Tibial artery (tissue), 4 donors: ENCODE measurements at regions not wholly inside any gene's neighbourhood (a gene's known extent, or its start where the extent isn't known, plus 50 kb on each side); places are given as distances from the start of the nearest gene placed in this dataset.
"Not testable (repeated sequence)": the region's sequence is repeated elsewhere in the genome, so short reads cannot be mapped to it uniquely, and the experiment has no call there.

Experiments used
- DNase-seq, 2 donors: peaks; one replicate each; pipeline ENCODE4 v3.0.0-alpha.2; 2019
- H3K27ac ChIP-seq, 2 donors: fragments of 200-600 bp; sonication (generic) in 1 of 2; 1 replicate in 1 of 2; 2 replicates in 1 of 2; pipeline ENCODE4 v1.5.1; 2018 to 2019; ENCODE audit warnings: mild to moderate bottlenecking in 1 of 2
- H3K27me3 ChIP-seq, 2 donors: fragments of 200-600 bp; sonication (generic) in 1 of 2; one replicate each; pipeline versions ENCODE4 v1.5.1 to v1.6.0; 2016 to 2019
- H3K36me3 ChIP-seq, 3 donors: fragments of 200-600 bp; sonication (generic) in 2 of 3; one replicate each; pipeline ENCODE4 v1.5.1; 2016 to 2019; ENCODE audit warnings: mild to moderate bottlenecking in 2 of 3
- H3K4me1 ChIP-seq, 4 donors: fragments of 200-600 bp; sonication (generic) in 2 of 4; 1 replicate in 3 of 4; 2 replicates in 1 of 4; pipeline ENCODE4 v1.5.1; 2016 to 2019
- H3K4me3 ChIP-seq, 2 donors: fragments of 200-600 bp; sonication (generic) in 1 of 2; 1 replicate in 1 of 2; 2 replicates in 1 of 2; pipeline ENCODE4 v1.5.1; 2018 to 2019; ENCODE audit warnings: mild to moderate bottlenecking in 2 of 2
- H3K9me3 ChIP-seq, 3 donors: fragments of 200-600 bp; sonication (generic) in 1 of 3; one replicate each; pipeline ENCODE4 v1.5.1; 2016 to 2019
- CTCF ChIP-seq, 2 experiments: fragments of 200-600 bp in 1 of 2; fragments of 450-650 bp in 1 of 2; IDR thresholded peaks; one replicate each; pipeline ENCODE4 v1.5.1; 2017 to 2019; ENCODE audit warnings: antibody characterized with exemption in 2 of 2, mild to moderate bottlenecking in 1 of 2, moderate library complexity in 1 of 2
- intact Hi-C: fragments of 100-400 bp; cut with DNase I; formaldehyde crosslinking; loops from one replicate; pipeline ENCODE4 v1.15.0; 2023; ENCODE audit warnings: low total_unique reads

GRCh38 chr5:90050103-90050502, 359.5 kb downstream of the CETN3 start:
- Histone ChIP-seq H3K36me3 (no peaks in the 10 kb centered on the region), H3K27ac (peak overlapping the region in 1 of 2 donors; percentile 13), H3K27me3 (no peaks in the 10 kb centered on the region), H3K9me3 (peaks cover 0 to under 1% (median 0%) of the 10 kb centered on the region in 3 donors), H3K4me3 (no peak overlapping the region), H3K4me1 (peaks cover 0 to 51% (median 8%) of the 10 kb centered on the region in 4 donors)
- no peak for DNase-seq
- intact Hi-C loops, result no loop called here
- no peak for TF ChIP-seq CTCF (IDR thresholded peaks at IDR 0.05)

- intact Hi-C loops, result no loop called here
Observed at GRCh38 chr5:90047113-90047512, 362.4 kb downstream of the CETN3 start.

GRCh38 chr5:90040082-90040481, 369.5 kb downstream of the CETN3 start:
- DNase-seq, intact Hi-C loops, H3K36me3 ChIP-seq, H3K4me1 ChIP-seq, H3K9me3 ChIP-seq, H3K4me3 ChIP-seq, H3K27ac ChIP-seq, H3K27me3 ChIP-seq: not testable (repeated sequence)

More at GRCh38 chr5:90047113-90047512, 362.4 kb downstream of the CETN3 start:
- no peaks in the 10 kb centered on the region for H3K27me3 ChIP-seq
- no peaks in the 10 kb centered on the region for H3K36me3 ChIP-seq
- H3K4me3 ChIP-seq, result no peak overlapping the region
- peaks cover 0 to 4% (median 0%) of the 10 kb centered on the region in 3 donors for H3K9me3 ChIP-seq
- no peak for DNase-seq
- peaks cover 0 to 25% (median 6%) of the 10 kb centered on the region in 4 donors for H3K4me1 ChIP-seq
- TF ChIP-seq CTCF (IDR thresholded peaks at IDR 0.05), result no peak
- H3K27ac ChIP-seq, result no peak overlapping the region

- intact Hi-C loops, result no loop called here
- no peak overlapping the region for H3K4me3 ChIP-seq
- H3K27ac ChIP-seq, result no peak overlapping the region
- TF ChIP-seq CTCF (IDR thresholded peaks at IDR 0.05), result no peak
- DNase-seq, result no peak
- H3K4me1 ChIP-seq, result no peaks in the 10 kb centered on the region
- no peaks in the 10 kb centered on the region for H3K36me3 ChIP-seq
- H3K27me3 ChIP-seq, result no peaks in the 10 kb centered on the region
- peaks cover 0 to 12% (median 0%) of the 10 kb centered on the region in 3 donors for H3K9me3 ChIP-seq
Observed at GRCh38 chr5:90037646-90038045, 371.9 kb downstream of the CETN3 start.

- peak overlapping the region; percentile 44 to 69 for H3K27ac ChIP-seq
- intact Hi-C loops, result no loop called here
- H3K27me3 ChIP-seq, result no peaks in the 10 kb centered on the region
- no peaks in the 10 kb centered on the region for H3K36me3 ChIP-seq
- H3K4me3 ChIP-seq, result no peak overlapping the region
- no peak for TF ChIP-seq CTCF (IDR thresholded peaks at IDR 0.05)
- peaks cover 0 to 20% (median 7%) of the 10 kb centered on the region in 4 donors for H3K4me1 ChIP-seq
- H3K9me3 ChIP-seq, result no peaks in the 10 kb centered on the region
- no peak for DNase-seq
Observed at GRCh38 chr5:90022711-90023053, 386.9 kb downstream of the CETN3 start.

GRCh38 chr5:90022002-90022710, 387.4 kb downstream of the CETN3 start:
- no peak for TF ChIP-seq CTCF (IDR thresholded peaks at IDR 0.05)
- intact Hi-C loops, result no loop called here
- no peak for DNase-seq
- no peaks in the 10 kb centered on the region for H3K9me3 ChIP-seq
- H3K27me3 ChIP-seq, result no peaks in the 10 kb centered on the region
- peaks cover 0 to 26% (median 11%) of the 10 kb centered on the region in 4 donors for H3K4me1 ChIP-seq
- peak overlapping the region; percentile 44 to 69 for H3K27ac ChIP-seq
- H3K36me3 ChIP-seq, result no peaks in the 10 kb centered on the region
- no peak overlapping the region for H3K4me3 ChIP-seq
